Effector memory CD8-positive, alpha-beta T cell (primary cell): ENCODE measurements at regions not wholly inside any gene's neighbourhood (a gene's known extent, or its start where the extent isn't known, plus 50 kb on each side); places are given as distances from the start of the nearest gene placed in this dataset.

ENCODE experiments used
- ATAC-seq: fragments of 150-1000 bp; cut with Tn5 transposase; replicated peaks from 2 replicates; pipeline ENCODE4 v1.10.0; 2021; ENCODE audit warnings: mild to moderate bottlenecking, moderate library complexity
- DNase-seq, 3 experiments: peaks; one replicate each; pipeline ENCODE4 v3.0.0; 2021
- H3K27ac Mint-ChIP-seq, 2 donors: one replicate each; pipeline ENCODE4 v1.8.0; 2022; ENCODE audit warnings: mild to moderate bottlenecking in 2 of 2, mixed read lengths in 2 of 2, moderate library complexity in 2 of 2
- H3K27me3 Mint-ChIP-seq, 2 donors: one replicate each; pipeline ENCODE4 v1.8.0; 2022; ENCODE audit warnings: mixed read lengths in 2 of 2
- H3K36me3 Mint-ChIP-seq: one replicate; pipeline ENCODE4 v1.8.0; 2022; ENCODE audit warnings: mild to moderate bottlenecking, moderate library complexity, mixed read lengths; ENCODE audit not compliant: insufficient read depth
- H3K4me1 Mint-ChIP-seq, 2 donors: one replicate each; pipeline ENCODE4 v1.8.0; 2022; ENCODE audit warnings: low read depth in 2 of 2, mixed read lengths in 2 of 2
- H3K4me3 Mint-ChIP-seq, 2 donors: one replicate each; pipeline ENCODE4 v1.8.0; 2022; ENCODE audit warnings: mild to moderate bottlenecking in 2 of 2, mixed read lengths in 2 of 2, moderate library complexity in 2 of 2
- H3K9me3 Mint-ChIP-seq, 2 donors: one replicate each; pipeline ENCODE4 v1.8.0; 2022; ENCODE audit warnings: mixed read lengths in 2 of 2

- ATAC-seq, result no peak
- peaks cover 0 to 8% of the 10 kb centered on the region in 2 donors for H3K27me3 Mint-ChIP-seq
- H3K36me3 Mint-ChIP-seq, result peaks cover 4% of the 10 kb centered on the region
- H3K4me1 Mint-ChIP-seq, result no peaks in the 10 kb centered on the region
- DNase-seq, result no peak
- no peaks in the 10 kb centered on the region for H3K9me3 Mint-ChIP-seq
- no peak overlapping the region for H3K27ac Mint-ChIP-seq
- H3K4me3 Mint-ChIP-seq, result no peak overlapping the region
These were observed 481.3 kb upstream of the CITED2 start for GRCh38 chr6:139855671-139856311.

- Mint-ChIP-seq H3K4me1 (no peaks in the 10 kb centered on the region), H3K9me3 (no peaks in the 10 kb centered on the region), H3K27me3 (peaks cover 0 to 14% of the 10 kb centered on the region in 2 donors), H3K4me3 (no peak overlapping the region), H3K36me3 (peaks cover 4% of the 10 kb centered on the region), H3K27ac (no peak overlapping the region)
- DNase-seq (no peak), ATAC-seq (no peak)
These were observed 479.0 kb upstream of the CITED2 start for GRCh38 chr6:139853302-139853992.

GRCh38 chr6:139852488-139853140 is 478.2 kb upstream of the CITED2 start:
- Mint-ChIP-seq H3K4me3 (no peak overlapping the region), H3K27ac (no peak overlapping the region), H3K27me3 (peaks cover 0 to 14% of the 10 kb centered on the region in 2 donors), H3K4me1 (no peaks in the 10 kb centered on the region), H3K9me3 (no peaks in the 10 kb centered on the region), H3K36me3 (peaks cover 4% of the 10 kb centered on the region)
- no peak for DNase-seq
- ATAC-seq, result no peak

GRCh38 chr6:139852067-139852466 is 477.6 kb upstream of the CITED2 start:
- peaks cover 4% of the 10 kb centered on the region for H3K36me3 Mint-ChIP-seq
- DNase-seq (no peak), ATAC-seq (no peak)
- H3K27ac Mint-ChIP-seq, result no peak overlapping the region
- H3K9me3 Mint-ChIP-seq, result no peaks in the 10 kb centered on the region
- H3K27me3 Mint-ChIP-seq, result peaks cover 0 to 14% of the 10 kb centered on the region in 2 donors
- no peak overlapping the region for H3K4me3 Mint-ChIP-seq
- no peaks in the 10 kb centered on the region for H3K4me1 Mint-ChIP-seq

GRCh38 chr6:139851206-139851605 is 476.8 kb upstream of the CITED2 start:
- DNase-seq, result no peak
- H3K27ac Mint-ChIP-seq, result no peak overlapping the region
- no peak overlapping the region for H3K4me3 Mint-ChIP-seq
- no peaks in the 10 kb centered on the region for H3K9me3 Mint-ChIP-seq
- H3K36me3 Mint-ChIP-seq, result peaks cover 3% of the 10 kb centered on the region
- H3K4me1 Mint-ChIP-seq, result no peaks in the 10 kb centered on the region
- ATAC-seq, result no peak
- peaks cover 0 to 14% of the 10 kb centered on the region in 2 donors for H3K27me3 Mint-ChIP-seq

- Mint-ChIP-seq H3K9me3 (no peaks in the 10 kb centered on the region), H3K4me3 (no peak overlapping the region), H3K36me3 (no peaks in the 10 kb centered on the region), H3K27me3 (peaks cover 0 to 14% of the 10 kb centered on the region in 2 donors), H3K4me1 (no peaks in the 10 kb centered on the region), H3K27ac (no peak overlapping the region)
- DNase-seq, result no peak
- no peak for ATAC-seq
These were observed 476.1 kb upstream of the CITED2 start for GRCh38 chr6:139850512-139850911.

GRCh38 chr6:139847457-139847813 is 473.0 kb upstream of the CITED2 start:
- no peaks in the 10 kb centered on the region for H3K9me3 Mint-ChIP-seq
- DNase-seq (no peak), ATAC-seq (no peak)
- H3K4me1 Mint-ChIP-seq, result no peaks in the 10 kb centered on the region
- H3K27me3 Mint-ChIP-seq, result peaks cover 6 to 29% of the 10 kb centered on the region in 2 donors
- H3K4me3 Mint-ChIP-seq, result no peak overlapping the region
- no peaks in the 10 kb centered on the region for H3K36me3 Mint-ChIP-seq
- H3K27ac Mint-ChIP-seq, result no peak overlapping the region

- Mint-ChIP-seq H3K27me3 (peaks cover 6 to 29% of the 10 kb centered on the region in 2 donors), H3K36me3 (no peaks in the 10 kb centered on the region), H3K9me3 (no peaks in the 10 kb centered on the region), H3K4me3 (no peak overlapping the region), H3K4me1 (peaks cover 0 to 3% of the 10 kb centered on the region in 2 donors), H3K27ac (no peak overlapping the region)
- no peak for ATAC-seq
- DNase-seq, result no peak
These were observed 472.3 kb upstream of the CITED2 start for GRCh38 chr6:139846538-139847456.

GRCh38 chr6:139844907-139845306 is 470.5 kb upstream of the CITED2 start:
- no peak for ATAC-seq
- Mint-ChIP-seq H3K4me1 (peaks cover 0 to 3% of the 10 kb centered on the region in 2 donors), H3K4me3 (no peak overlapping the region), H3K27ac (no peak overlapping the region), H3K36me3 (no peaks in the 10 kb centered on the region), H3K9me3 (no peaks in the 10 kb centered on the region), H3K27me3 (peaks cover 6 to 21% of the 10 kb centered on the region in 2 donors)
- DNase-seq, result no peak

- no peak overlapping the region for H3K4me3 Mint-ChIP-seq
- peaks cover 0 to 3% of the 10 kb centered on the region in 2 donors for H3K4me1 Mint-ChIP-seq
- ATAC-seq, result no peak
- H3K27ac Mint-ChIP-seq, result no peak overlapping the region
- peaks cover 6 to 15% of the 10 kb centered on the region in 2 donors for H3K27me3 Mint-ChIP-seq
- H3K9me3 Mint-ChIP-seq, result no peaks in the 10 kb centered on the region
- DNase-seq, result no peak
- no peaks in the 10 kb centered on the region for H3K36me3 Mint-ChIP-seq
These were observed 467.4 kb upstream of the CITED2 start for GRCh38 chr6:139841794-139842215.

GRCh38 chr6:139839506-139840156 is 465.2 kb upstream of the CITED2 start:
- no peak overlapping the region for H3K27ac Mint-ChIP-seq
- peaks cover 3 to 15% of the 10 kb centered on the region in 2 donors for H3K27me3 Mint-ChIP-seq
- ATAC-seq (no peak), DNase-seq (no peak)
- H3K4me3 Mint-ChIP-seq, result no peak overlapping the region
- H3K4me1 Mint-ChIP-seq, result peaks cover 0 to 3% of the 10 kb centered on the region in 2 donors
- no peaks in the 10 kb centered on the region for H3K36me3 Mint-ChIP-seq
- no peaks in the 10 kb centered on the region for H3K9me3 Mint-ChIP-seq

GRCh38 chr6:139834232-139834631 is 459.8 kb upstream of the CITED2 start:
- ATAC-seq (no peak), DNase-seq (no peak)
- Mint-ChIP-seq H3K27ac (no peak overlapping the region), H3K9me3 (no peaks in the 10 kb centered on the region), H3K4me3 (no peak overlapping the region), H3K27me3 (peaks cover 14 to 29% of the 10 kb centered on the region in 2 donors), H3K36me3 (no peaks in the 10 kb centered on the region), H3K4me1 (no peaks in the 10 kb centered on the region)

GRCh38 chr6:139833592-139833991 is 459.1 kb upstream of the CITED2 start:
- Mint-ChIP-seq H3K27ac (no peak overlapping the region), H3K27me3 (peaks cover 18 to 33% of the 10 kb centered on the region in 2 donors), H3K9me3 (no peaks in the 10 kb centered on the region), H3K36me3 (no peaks in the 10 kb centered on the region), H3K4me1 (no peaks in the 10 kb centered on the region), H3K4me3 (no peak overlapping the region)
- ATAC-seq, result no peak
- no peak for DNase-seq
